NCI-H187 treated with DMSO at 0.1 percent for 48 hours (cell line): ENCODE measurements at regions not wholly inside any gene's neighbourhood (a gene's known extent, or its start where the extent isn't known, plus 50 kb on each side); places are given as distances from the start of the nearest gene placed in this dataset.

Experiments used
- DNase-seq: peaks from one replicate; lab custom pipeline; 2025; lab: John Stamatoyannopoulos, UW

GRCh38 chr4:54988655-54989054, 136.7 kb downstream of the KDR start:
- DNase-seq = no peak

GRCh38 chr4:54986095-54986846, 139.1 kb downstream of the KDR start:
- DNase-seq = no peak

- no peak for DNase-seq
These were observed 148.7 kb downstream of the KDR start for GRCh38 chr4:54976682-54977081.

GRCh38 chr4:54976031-54976430, 149.4 kb downstream of the KDR start:
- no peak for DNase-seq

- no peak for DNase-seq
These were observed 151.6 kb downstream of the KDR start for GRCh38 chr4:54973784-54974183.

- DNase-seq = no peak
These were observed 153.9 kb downstream of the KDR start for GRCh38 chr4:54971474-54971950.

- DNase-seq = no peak
These were observed 158.1 kb downstream of the KDR start for GRCh38 chr4:54967289-54967688.

GRCh38 chr4:54961357-54961975, 163.9 kb downstream of the KDR start:
- DNase-seq = peak; percentile 44

- no peak for DNase-seq
These were observed 165.7 kb downstream of the KDR start for GRCh38 chr4:54959651-54960116.

GRCh38 chr4:54959131-54959530, 166.3 kb downstream of the KDR start:
- no peak for DNase-seq

GRCh38 chr4:54958236-54958635, 167.2 kb downstream of the KDR start:
- DNase-seq = no peak

- DNase-seq = no peak
These were observed 170.6 kb downstream of the KDR start for GRCh38 chr4:54954656-54955388.

- DNase-seq = peak; percentile 60
These were observed 178.7 kb downstream of the KDR start for GRCh38 chr4:54946741-54947140.

GRCh38 chr4:54945838-54946237, 179.6 kb downstream of the KDR start:
- DNase-seq = no peak

- no peak for DNase-seq
These were observed 182.7 kb downstream of the KDR start for GRCh38 chr4:54942721-54943120.

- DNase-seq = peak; percentile 17
These were observed 183.3 kb downstream of the KDR start for GRCh38 chr4:54941994-54942552.

GRCh38 chr4:54940996-54941865, 184.2 kb downstream of the KDR start:
- DNase-seq = peak; percentile 93

GRCh38 chr4:54937501-54937900, 187.9 kb downstream of the KDR start:
- DNase-seq = no peak

GRCh38 chr4:54933579-54933978, 191.8 kb downstream of the KDR start:
- DNase-seq = no peak

- DNase-seq = no peak
These were observed 195.2 kb downstream of the KDR start for GRCh38 chr4:54930226-54930625.

GRCh38 chr4:54929459-54929858, 195.9 kb downstream of the KDR start:
- peak; percentile 71 for DNase-seq
